Stomach (tissue), 4 donors: ENCODE measurements at regions not wholly inside any gene's neighbourhood (a gene's known extent, or its start where the extent isn't known, plus 50 kb on each side); places are given as distances from the start of the nearest gene placed in this dataset.

ENCODE experiments used
- POLR2A ChIP-seq, 4 donors: fragments of 450-650 bp; IDR thresholded peaks; one replicate each; pipeline ENCODE4 v1.6.1; 2016; ENCODE audit warnings: antibody characterized with exemption in 4 of 4, control low read depth in 2 of 4, mild to moderate bottlenecking in 1 of 4, moderate library complexity in 1 of 4
- POLR2AphosphoS5 ChIP-seq, 3 donors: sonication (generic); formaldehyde crosslinking; IDR thresholded peaks; one replicate each; pipeline ENCODE4 v1.6.1; 2016; ENCODE audit warnings: antibody characterized with exemption in 3 of 3
- TF ChIP-seq, protein P1 (sequence below), 7 experiments: fragments of 450-650 bp in 4 of 7; fragments of 200-600 bp in 3 of 7; sonication (generic) in 3 of 7; IDR thresholded peaks; one replicate each; pipeline ENCODE4 v1.5.1; 2016 to 2019; ENCODE audit warnings: antibody characterized with exemption in 7 of 7, control low read depth in 2 of 7, mild to moderate bottlenecking in 1 of 7

DNA sequence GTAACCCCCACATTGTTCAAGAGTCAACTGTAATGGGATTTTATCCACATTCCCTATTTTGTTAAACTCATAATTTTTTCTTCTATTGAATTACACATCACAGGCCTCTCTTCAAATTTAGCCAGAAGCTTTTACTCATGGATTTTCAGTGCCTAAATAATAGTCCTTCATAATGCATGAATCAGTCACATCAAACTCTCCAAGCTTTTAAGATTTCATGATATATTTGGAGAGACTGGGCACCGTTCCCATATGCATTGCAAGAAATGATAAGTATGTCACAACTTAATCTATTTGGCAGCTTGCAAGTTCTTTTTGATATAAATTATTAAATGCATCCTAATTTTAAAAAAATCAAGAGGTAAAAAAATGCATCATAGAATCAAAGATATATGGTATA lies 465.9 kb downstream of the DMAC1 start:
- TF ChIP-seq POLR2AphosphoS5 (IDR thresholded peaks at IDR 0.05): no peak
- no peak for TF ChIP-seq POLR2A (IDR thresholded peaks at IDR 0.05)
- TF ChIP-seq, protein P1, sequence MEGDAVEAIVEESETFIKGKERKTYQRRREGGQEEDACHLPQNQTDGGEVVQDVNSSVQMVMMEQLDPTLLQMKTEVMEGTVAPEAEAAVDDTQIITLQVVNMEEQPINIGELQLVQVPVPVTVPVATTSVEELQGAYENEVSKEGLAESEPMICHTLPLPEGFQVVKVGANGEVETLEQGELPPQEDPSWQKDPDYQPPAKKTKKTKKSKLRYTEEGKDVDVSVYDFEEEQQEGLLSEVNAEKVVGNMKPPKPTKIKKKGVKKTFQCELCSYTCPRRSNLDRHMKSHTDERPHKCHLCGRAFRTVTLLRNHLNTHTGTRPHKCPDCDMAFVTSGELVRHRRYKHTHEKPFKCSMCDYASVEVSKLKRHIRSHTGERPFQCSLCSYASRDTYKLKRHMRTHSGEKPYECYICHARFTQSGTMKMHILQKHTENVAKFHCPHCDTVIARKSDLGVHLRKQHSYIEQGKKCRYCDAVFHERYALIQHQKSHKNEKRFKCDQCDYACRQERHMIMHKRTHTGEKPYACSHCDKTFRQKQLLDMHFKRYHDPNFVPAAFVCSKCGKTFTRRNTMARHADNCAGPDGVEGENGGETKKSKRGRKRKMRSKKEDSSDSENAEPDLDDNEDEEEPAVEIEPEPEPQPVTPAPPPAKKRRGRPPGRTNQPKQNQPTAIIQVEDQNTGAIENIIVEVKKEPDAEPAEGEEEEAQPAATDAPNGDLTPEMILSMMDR (IDR thresholded peaks at IDR 0.05): no peak
